Epithelial cell of esophagus (primary cell): ENCODE measurements at regions not wholly inside any gene's neighbourhood (a gene's known extent, or its start where the extent isn't known, plus 50 kb on each side); places are given as distances from the start of the nearest gene placed in this dataset.

Experiments used
- DNase-seq: peaks from one replicate; pipeline ENCODE4 v3.0.0; 2010; ENCODE audit warnings: low read depth
- H3K4me3 ChIP-seq: 2 replicates; pipeline ENCODE4 v1.5.1; 2011; ENCODE audit warnings: mild to moderate bottlenecking, low read length, control low read depth
- CTCF ChIP-seq: IDR thresholded peaks from 2 replicates; pipeline ENCODE4 v1.5.1; 2011; ENCODE audit warnings: low read depth, mild to moderate bottlenecking, low read length, control low read depth, inconsistent platforms; ENCODE audit not compliant: insufficient read depth; ENCODE audit errors: missing control alignments

GRCh38 chr2:2771721-2772411, 440.8 kb upstream of the MYT1L start:
- H3K4me3 ChIP-seq, result no peak overlapping the region
- no peak for TF ChIP-seq CTCF
- DNase-seq, result no peak

- no peak overlapping the region for H3K4me3 ChIP-seq
- DNase-seq, result peak; percentile 8
- no peak for TF ChIP-seq CTCF
Measured at GRCh38 chr2:2769481-2770431, 438.7 kb upstream of the MYT1L start.

GRCh38 chr2:2768476-2768875, 437.4 kb upstream of the MYT1L start:
- no peak overlapping the region for H3K4me3 ChIP-seq
- TF ChIP-seq CTCF, result no peak
- DNase-seq, result no peak

GRCh38 chr2:2767837-2768236, 436.8 kb upstream of the MYT1L start:
- no peak overlapping the region for H3K4me3 ChIP-seq
- no peak for TF ChIP-seq CTCF
- no peak for DNase-seq

- H3K4me3 ChIP-seq, result no peak overlapping the region
- TF ChIP-seq CTCF, result no peak
- DNase-seq, result no peak
Measured at GRCh38 chr2:2765839-2766495, 434.9 kb upstream of the MYT1L start.

GRCh38 chr2:2765176-2765800, 434.2 kb upstream of the MYT1L start:
- H3K4me3 ChIP-seq, result no peak overlapping the region
- DNase-seq, result no peak
- TF ChIP-seq CTCF, result no peak
